A673 (cell line): ENCODE measurements at regions not wholly inside any gene's neighbourhood (a gene's known extent, or its start where the extent isn't known, plus 50 kb on each side); places are given as distances from the start of the nearest gene placed in this dataset.

Source experiments
- BruUV-seq: library from RNA; stranded (reverse); fragments of 400-500 nt; replicated peaks from 2 replicates; lab custom pipeline; 2021; lab: Mats Ljungman, UMichigan
- CTCF ChIA-PET: fragments of 300-600 bp; sonication (Branson Sonifier 250); formaldehyde crosslinking; loops from one replicate; lab custom pipeline; 2022; ENCODE audit warnings: antibody characterized with exemption; lab: Charles Lee
- POLR2A ChIA-PET: fragments of 300-600 bp; sonication (Branson Sonifier 250); formaldehyde crosslinking; loops from one replicate; lab custom pipeline; 2022; ENCODE audit warnings: antibody characterized with exemption; ENCODE audit not compliant: low non-redundant PET; lab: Charles Lee
- DNase-seq: peaks from one replicate; pipeline ENCODE4 v3.0.0-alpha.2; 2015; ENCODE audit warnings: low spot score
- H3K27ac ChIP-seq: fragments of 200-600 bp; sonication (generic); 2 replicates; pipeline ENCODE4 v1.5.1; 2016; ENCODE audit warnings: mixed run types, low read depth, mild to moderate bottlenecking, mixed read lengths, antibody characterized with exemption, low read length; ENCODE audit not compliant: poor library complexity, severe bottlenecking
- H3K27me3 ChIP-seq: fragments of 200-600 bp; sonication (generic); replicated peaks from 2 replicates; pipeline ENCODE4 v1.6.1; 2017; ENCODE audit warnings: mixed run types, low read depth, mild to moderate bottlenecking, mixed read lengths, antibody characterized with exemption, low read length; ENCODE audit not compliant: insufficient read depth, poor library complexity
- H3K36me3 ChIP-seq: fragments of 200-600 bp; sonication (generic); 2 replicates; pipeline ENCODE4 v1.6.1; 2016; ENCODE audit warnings: mixed run types, mild to moderate bottlenecking, mixed read lengths, antibody characterized with exemption, low read length; ENCODE audit not compliant: insufficient read depth, poor library complexity, severe bottlenecking
- H3K4me1 ChIP-seq: fragments of 200-600 bp; sonication (generic); 2 replicates; pipeline ENCODE4 v1.6.1; 2017; ENCODE audit warnings: mixed run types, mild to moderate bottlenecking, mixed read lengths, antibody characterized with exemption, low read length; ENCODE audit not compliant: insufficient read depth, poor library complexity, severe bottlenecking
- H3K4me3 ChIP-seq: fragments of 200-600 bp; sonication (generic); 2 replicates; pipeline ENCODE4 v1.5.1; 2016; ENCODE audit warnings: low read depth, mixed run types, mild to moderate bottlenecking, mixed read lengths, low read length; ENCODE audit not compliant: poor library complexity, severe bottlenecking
- H3K9me3 ChIP-seq: fragments of 200-600 bp; sonication (generic); 2 replicates; pipeline ENCODE4 v1.6.1; 2016; ENCODE audit warnings: mixed run types, low read depth, mild to moderate bottlenecking, mixed read lengths, antibody characterized with exemption, low read length; ENCODE audit not compliant: poor library complexity, severe bottlenecking
- CTCF ChIP-seq: fragments of 300-800, 200-600 bp; sonication (generic); conservative IDR thresholded peaks from 2 replicates; pipeline ENCODE4 v1.5.1; 2017; ENCODE audit warnings: low read depth, mild to moderate bottlenecking, antibody characterized with exemption, low read length, moderate library complexity, mixed read lengths
- EZH2 ChIP-seq: fragments of 200-600 bp; sonication (generic); IDR thresholded peaks from 2 replicates; pipeline ENCODE4 v1.6.1; 2017; ENCODE audit warnings: borderline replicate concordance, low read depth, mild to moderate bottlenecking, mixed read lengths, antibody characterized with exemption, low read length; ENCODE audit not compliant: poor library complexity, severe bottlenecking
- intact Hi-C: fragments of 100-400 bp; cut with micrococcal nuclease; formaldehyde crosslinking; loops from one replicate; pipeline ENCODE4 v1.10.0; 2022; ENCODE audit not compliant: unreplicated experiment

GRCh38 chr15:31271224-31271635 lies 55.4 kb upstream of the KLF13 start:
- TF ChIP-seq CTCF (no peak), EZH2 (no peak)
- ChIA-PET POLR2A (no interaction called here), CTCF (no interaction called here)
- no peaks in the 10 kb centered on the region for H3K9me3 ChIP-seq
- H3K36me3 ChIP-seq: no peaks in the 10 kb centered on the region
- no peaks in the 10 kb centered on the region for H3K4me1 ChIP-seq
- H3K27ac ChIP-seq: no peak overlapping the region
- no peak for DNase-seq
- BruUV-seq: no TSS peak
- H3K4me3 ChIP-seq: no peak overlapping the region
- intact Hi-C loops: no loop called here
- no peaks in the 10 kb centered on the region for H3K27me3 ChIP-seq

- DNase-seq: no peak
- no TSS peak for BruUV-seq
- Histone ChIP-seq H3K9me3 (no peaks in the 10 kb centered on the region), H3K27me3 (no peaks in the 10 kb centered on the region), H3K36me3 (no peaks in the 10 kb centered on the region), H3K27ac (no peak overlapping the region), H3K4me1 (no peaks in the 10 kb centered on the region), H3K4me3 (no peak overlapping the region)
- intact Hi-C loops: no loop called here
- TF ChIP-seq CTCF (no peak), EZH2 (no peak)
- POLR2A ChIA-PET: no interaction called here
- CTCF ChIA-PET: no interaction called here
Observed at GRCh38 chr15:31271711-31272557, 54.7 kb upstream of the KLF13 start.

- no peaks in the 10 kb centered on the region for H3K27me3 ChIP-seq
- H3K27ac ChIP-seq: no peak overlapping the region
- intact Hi-C loops: no loop called here
- DNase-seq: no peak
- no peaks in the 10 kb centered on the region for H3K36me3 ChIP-seq
- CTCF ChIA-PET: no interaction called here
- H3K4me3 ChIP-seq: no peak overlapping the region
- H3K9me3 ChIP-seq: no peaks in the 10 kb centered on the region
- no peaks in the 10 kb centered on the region for H3K4me1 ChIP-seq
- POLR2A ChIA-PET: no interaction called here
- TF ChIP-seq EZH2: no peak
- TF ChIP-seq CTCF: no peak
- no TSS peak for BruUV-seq
Observed at GRCh38 chr15:31272558-31273257, 53.9 kb upstream of the KLF13 start.
